ENCODE measurements at regions not wholly inside any gene's neighbourhood (a gene's known extent, or its start where the extent isn't known, plus 50 kb on each side); places are given as distances from the start of the nearest gene placed in this dataset.
"Not testable (repeated sequence)": the region's sequence is repeated elsewhere in the genome, so short reads cannot be mapped to it uniquely, and the experiment has no call there.

DNA sequence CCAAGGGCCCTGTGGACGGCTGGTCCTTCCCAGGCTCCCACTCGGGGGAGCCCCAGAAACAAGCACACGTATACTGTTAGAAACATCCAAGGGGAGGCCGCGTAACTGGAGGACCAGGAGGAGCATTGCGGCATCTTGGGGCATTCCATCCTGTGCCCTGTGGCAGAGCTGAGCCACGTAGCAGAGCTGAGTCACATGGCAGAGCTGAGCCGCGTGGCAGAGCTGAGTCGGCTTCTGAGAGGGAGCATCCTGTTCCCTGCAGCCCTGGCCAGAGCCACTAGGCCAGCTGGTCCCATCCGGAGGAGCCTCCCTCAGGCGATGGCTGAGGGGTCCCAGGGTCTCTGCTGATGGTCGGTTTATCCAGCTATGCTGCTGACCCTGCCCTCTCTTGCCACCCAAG lies 4476.7 kb upstream of the TPTE start:
- TF ChIP-seq, protein P1, sequence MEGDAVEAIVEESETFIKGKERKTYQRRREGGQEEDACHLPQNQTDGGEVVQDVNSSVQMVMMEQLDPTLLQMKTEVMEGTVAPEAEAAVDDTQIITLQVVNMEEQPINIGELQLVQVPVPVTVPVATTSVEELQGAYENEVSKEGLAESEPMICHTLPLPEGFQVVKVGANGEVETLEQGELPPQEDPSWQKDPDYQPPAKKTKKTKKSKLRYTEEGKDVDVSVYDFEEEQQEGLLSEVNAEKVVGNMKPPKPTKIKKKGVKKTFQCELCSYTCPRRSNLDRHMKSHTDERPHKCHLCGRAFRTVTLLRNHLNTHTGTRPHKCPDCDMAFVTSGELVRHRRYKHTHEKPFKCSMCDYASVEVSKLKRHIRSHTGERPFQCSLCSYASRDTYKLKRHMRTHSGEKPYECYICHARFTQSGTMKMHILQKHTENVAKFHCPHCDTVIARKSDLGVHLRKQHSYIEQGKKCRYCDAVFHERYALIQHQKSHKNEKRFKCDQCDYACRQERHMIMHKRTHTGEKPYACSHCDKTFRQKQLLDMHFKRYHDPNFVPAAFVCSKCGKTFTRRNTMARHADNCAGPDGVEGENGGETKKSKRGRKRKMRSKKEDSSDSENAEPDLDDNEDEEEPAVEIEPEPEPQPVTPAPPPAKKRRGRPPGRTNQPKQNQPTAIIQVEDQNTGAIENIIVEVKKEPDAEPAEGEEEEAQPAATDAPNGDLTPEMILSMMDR (IDR thresholded peaks at IDR 0.05) = not testable (repeated sequence)
- not testable (repeated sequence) for TF ChIP-seq POLR2A (IDR thresholded peaks at IDR 0.05)
